HepG2 (cell line): ENCODE measurements at regions not wholly inside any gene's neighbourhood (a gene's known extent, or its start where the extent isn't known, plus 50 kb on each side); places are given as distances from the start of the nearest gene placed in this dataset.

Experiments used
- ATAC-seq: fragments of 200-7000 bp; cut with Tn5 transposase; 3 replicates; pipeline ENCODE4 v1.9.1; 2020; ENCODE audit warnings: mild to moderate bottlenecking, moderate library complexity
- BruUV-seq: library from RNA; stranded (reverse); fragments of 400-500 nt; replicated peaks from 2 replicates; lab custom pipeline; 2021; lab: Mats Ljungman, UMichigan
- CTCF ChIA-PET: fragments of 300-600 bp; formaldehyde crosslinking; extraction: SDS; loops from one replicate; lab custom pipeline; 2021; ENCODE audit warnings: low total read pairs, inconsistent platforms, low intra/inter-chr PET ratio; lab: Yijun Ruan, JAX
- POLR2A ChIA-PET: fragments of 350-600 bp; sonication (Branson Sonifier 250); formaldehyde crosslinking; loops from one replicate; lab custom pipeline; 2020; ENCODE audit warnings: antibody characterized with exemption, inconsistent platforms; lab: Yijun Ruan, JAX
- DNase-seq: peaks from one replicate; pipeline ENCODE4 v3.0.0-alpha.2; 2015; ENCODE audit warnings: low spot score
- FAIRE-seq: peaks from 3 replicates; lab custom pipeline; 2011; peaks lifted over from hg19 to GRCh38; lab: Jason Lieb, UNC
- H2AFZ ChIP-seq: one replicate; pipeline ENCODE4 v1.6.1; 2011; ENCODE audit warnings: low read length, inconsistent platforms
- H3K27ac ChIP-seq: fragments of 300-600 bp; 3 replicates; pipeline ENCODE4 v1.8.0; 2011; ENCODE audit warnings: mixed run types, mild to moderate bottlenecking, mixed read lengths, low read length, inconsistent platforms; ENCODE audit not compliant: insufficient read depth; ENCODE audit errors: extremely low read length
- H3K27me3 ChIP-seq, 2 experiments: fragments of 200-600 bp in 1 of 2; 2 replicates in 1 of 2; 3 replicates in 1 of 2; pipeline versions ENCODE4 v1.6.0 to v1.8.0; 2011; ENCODE audit warnings: low read length in 2 of 2, mild to moderate bottlenecking in 2 of 2, moderate library complexity in 2 of 2, inconsistent platforms in 1 of 2; ENCODE audit not compliant: insufficient read depth in 2 of 2, control insufficient read depth in 1 of 2
- H3K36me3 ChIP-seq, 2 experiments: fragments of 200-600 bp in 1 of 2; replicated peaks in 1 of 2; 2 replicates in 1 of 2; 3 replicates in 1 of 2; pipeline versions ENCODE4 v1.5.1 to v1.8.0; 2011; ENCODE audit warnings: low read length in 2 of 2, inconsistent platforms in 1 of 2; ENCODE audit not compliant: insufficient read depth in 2 of 2, control insufficient read depth in 1 of 2
- H3K4me1 ChIP-seq: 2 replicates; pipeline ENCODE4 v1.5.1; 2012; ENCODE audit warnings: low read length, inconsistent platforms; ENCODE audit not compliant: insufficient read depth
- H3K4me2 ChIP-seq: 2 replicates; pipeline ENCODE4 v1.6.0; 2011; ENCODE audit warnings: low read depth, low read length, inconsistent platforms
- H3K4me3 ChIP-seq, 3 experiments: fragments of 200-600 bp in 1 of 3; sonication (generic), shearing (Covaris generic) in 1 of 3; replicated peaks in 1 of 3; 2 replicates each; pipeline ENCODE4 v1.5.1; 2011 to 2016; ENCODE audit warnings: low read length in 3 of 3, inconsistent platforms in 2 of 3, low read depth in 2 of 3, mild to moderate bottlenecking in 2 of 3, control low read depth in 1 of 3, mixed read lengths in 1 of 3; ENCODE audit not compliant: insufficient read depth in 1 of 3
- H3K79me2 ChIP-seq: one replicate; pipeline ENCODE4 v1.6.1; 2011; ENCODE audit warnings: low read length, inconsistent platforms; ENCODE audit not compliant: insufficient read depth
- H3K9ac ChIP-seq: 2 replicates; pipeline ENCODE4 v1.6.0; 2011; ENCODE audit warnings: mild to moderate bottlenecking, low read depth, low read length, inconsistent platforms; ENCODE audit not compliant: insufficient read depth
- H3K9me3 ChIP-seq: 2 replicates; pipeline ENCODE4 v1.5.1; 2012; ENCODE audit warnings: mild to moderate bottlenecking, low read length
- H4K20me1 ChIP-seq: 2 replicates; pipeline ENCODE4 v1.6.0; 2011; ENCODE audit warnings: inconsistent platforms, mild to moderate bottlenecking, low read length, moderate library complexity; ENCODE audit not compliant: insufficient read depth
- ELF1 ChIP-seq: sonication (generic); formaldehyde crosslinking; IDR thresholded peaks from 2 replicates; pipeline ENCODE4 v1.4.0; 2020; ENCODE audit warnings: missing genetic modification reagents
- FOSL2 ChIP-seq: sonication (generic); formaldehyde crosslinking; IDR thresholded peaks from 2 replicates; pipeline ENCODE4 v1.4.0; 2020; ENCODE audit warnings: missing genetic modification reagents
- JUND ChIP-seq: sonication (generic); formaldehyde crosslinking; IDR thresholded peaks from 2 replicates; pipeline ENCODE4 v1.8.0; 2022; ENCODE audit warnings: mild to moderate bottlenecking, missing genetic modification reagents
- KDM4B ChIP-seq: sonication (generic); formaldehyde crosslinking; IDR thresholded peaks from 2 replicates; pipeline ENCODE4 v1.4.0; 2020; ENCODE audit warnings: missing genetic modification reagents
- KLF6 ChIP-seq: IDR thresholded peaks from 2 replicates; pipeline ENCODE4 v1.8.0; 2016; ENCODE audit warnings: missing biosample characterization, missing genetic modification reagents
- MTA3 ChIP-seq: sonication (generic); formaldehyde crosslinking; IDR thresholded peaks from 2 replicates; pipeline ENCODE4 v1.4.0; 2020; ENCODE audit warnings: missing genetic modification reagents
- NR1H2 ChIP-seq: sonication (generic); formaldehyde crosslinking; IDR thresholded peaks from 2 replicates; pipeline ENCODE4 v1.8.1; 2022; ENCODE audit warnings: low read depth, missing genetic modification reagents, borderline replicate concordance
- SP140L ChIP-seq: sonication (generic); formaldehyde crosslinking; IDR thresholded peaks from 2 replicates; pipeline ENCODE4 v1.4.0; 2020; ENCODE audit warnings: missing genetic modification reagents, borderline replicate concordance
- SPEN ChIP-seq: sonication (generic); formaldehyde crosslinking; IDR thresholded peaks from 2 replicates; pipeline ENCODE4 v1.5.1; 2020; ENCODE audit warnings: low read depth, mild to moderate bottlenecking, missing genetic modification reagents
- ZBTB21 ChIP-seq: sonication (generic); formaldehyde crosslinking; IDR thresholded peaks from 2 replicates; pipeline ENCODE4 v1.4.0; 2020; ENCODE audit warnings: missing genetic modification reagents
- ZIK1 ChIP-seq: sonication (generic); formaldehyde crosslinking; IDR thresholded peaks from 2 replicates; pipeline ENCODE4 v1.5.0; 2020; ENCODE audit warnings: mild to moderate bottlenecking, low read depth, missing genetic modification reagents, borderline replicate concordance
- ZNF3 ChIP-seq: IDR thresholded peaks from 2 replicates; pipeline ENCODE4 v1.7.0; 2017; ENCODE audit warnings: inconsistent platforms
- ZNF558 ChIP-seq: sonication (generic); formaldehyde crosslinking; IDR thresholded peaks from 2 replicates; pipeline ENCODE4 v1.9.0; 2022; ENCODE audit warnings: mild to moderate bottlenecking, missing genetic modification reagents, borderline replicate concordance
- ZNF746 ChIP-seq: sonication (generic); formaldehyde crosslinking; IDR thresholded peaks from 2 replicates; pipeline ENCODE4 v1.8.0; 2022; ENCODE audit warnings: mild to moderate bottlenecking, missing genetic modification reagents
- ZNF891 ChIP-seq: sonication (generic); formaldehyde crosslinking; IDR thresholded peaks from 2 replicates; pipeline ENCODE4 v1.5.0; 2020; ENCODE audit warnings: mild to moderate bottlenecking, missing genetic modification reagents
- WGBS: methylation state at CpG from one replicate; pipeline ENCODE4 v1.1.6; 2017; ENCODE audit warnings: low lambda C conversion rate; 5-methylcytosine and 5-hydroxymethylcytosine counted together
- in situ Hi-C: cut with HindIII; loops from 2 replicates; pipeline ENCODE4 v1.10.0; 2017; ENCODE audit warnings: low pct_unique_long_range_greater_than_20kb; ENCODE audit not compliant: extremely low pct_ligation_motif_present
- intact Hi-C: fragments of 100-400 bp; cut with micrococcal nuclease; formaldehyde crosslinking; loops from one replicate; pipeline ENCODE4 v1.10.0; 2022; ENCODE audit not compliant: unreplicated experiment
- TF ChIP-seq, protein P1 (sequence below): sonication (generic); formaldehyde crosslinking; IDR thresholded peaks from 2 replicates; pipeline ENCODE4 v1.4.0; 2020; ENCODE audit warnings: missing genetic modification reagents
- TF ChIP-seq, protein P2 (sequence below): IDR thresholded peaks from 2 replicates; pipeline ENCODE4 v1.6.1; 2016
- TF ChIP-seq, protein P3 (sequence below): sonication (generic); formaldehyde crosslinking; IDR thresholded peaks from 2 replicates; pipeline ENCODE4 v1.8.1; 2022; ENCODE audit warnings: mild to moderate bottlenecking, missing genetic modification reagents

DNA sequence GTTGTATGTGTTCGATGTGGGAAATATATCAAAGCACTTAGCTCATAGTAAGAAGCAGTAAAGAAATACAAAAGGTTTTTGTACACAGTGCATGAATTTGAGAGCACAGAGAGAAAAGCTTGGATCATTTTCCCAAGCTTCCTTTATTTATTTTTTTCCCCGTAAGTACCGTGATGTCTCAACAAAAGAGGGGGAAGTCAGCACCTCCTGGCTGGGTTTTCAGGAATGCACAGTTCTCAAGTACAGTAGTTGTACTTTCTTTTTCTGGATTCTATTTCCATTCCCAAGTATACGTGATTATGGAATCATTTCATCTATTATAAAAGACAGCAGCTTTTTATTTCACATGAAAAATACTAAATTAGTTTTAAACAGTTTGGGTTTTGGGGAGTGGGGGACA, 171.5 kb upstream of the EDNRA start:
- Histone ChIP-seq H3K4me1 (no peaks in the 10 kb centered on the region), H3K4me2 (no peak overlapping the region), H3K4me3 (no peak overlapping the region), H3K27me3 (no peaks in the 10 kb centered on the region), H3K36me3 (no peaks in the 10 kb centered on the region), H3K9ac (no peak overlapping the region), H4K20me1 (no peaks in the 10 kb centered on the region), H3K79me2 (no peaks in the 10 kb centered on the region), H3K27ac (no peak overlapping the region), H3K9me3 (no peaks in the 10 kb centered on the region), H2AFZ (no peak overlapping the region)
- ChIA-PET CTCF (no interaction called here), POLR2A (no interaction called here)
- DNase-seq (no peak), ATAC-seq (no peak), FAIRE-seq (no peak)
- no peak for TF ChIP-seq SP140L (CRISPR knock-in tag)
- TF ChIP-seq, protein P1, sequence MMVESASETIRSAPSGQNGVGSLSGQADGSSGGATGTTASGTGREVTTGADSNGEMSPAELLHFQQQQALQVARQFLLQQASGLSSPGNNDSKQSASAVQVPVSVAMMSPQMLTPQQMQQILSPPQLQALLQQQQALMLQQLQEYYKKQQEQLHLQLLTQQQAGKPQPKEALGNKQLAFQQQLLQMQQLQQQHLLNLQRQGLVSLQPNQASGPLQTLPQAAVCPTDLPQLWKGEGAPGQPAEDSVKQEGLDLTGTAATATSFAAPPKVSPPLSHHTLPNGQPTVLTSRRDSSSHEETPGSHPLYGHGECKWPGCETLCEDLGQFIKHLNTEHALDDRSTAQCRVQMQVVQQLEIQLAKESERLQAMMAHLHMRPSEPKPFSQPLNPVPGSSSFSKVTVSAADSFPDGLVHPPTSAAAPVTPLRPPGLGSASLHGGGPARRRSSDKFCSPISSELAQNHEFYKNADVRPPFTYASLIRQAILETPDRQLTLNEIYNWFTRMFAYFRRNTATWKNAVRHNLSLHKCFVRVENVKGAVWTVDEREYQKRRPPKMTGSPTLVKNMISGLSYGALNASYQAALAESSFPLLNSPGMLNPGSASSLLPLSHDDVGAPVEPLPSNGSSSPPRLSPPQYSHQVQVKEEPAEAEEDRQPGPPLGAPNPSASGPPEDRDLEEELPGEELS (CRISPR knock-in tag): no peak
- intact Hi-C loops (no loop called here), in situ Hi-C loops (no loop called here)
- no TSS peak for BruUV-seq
- 3% methylated on average over 4 of the region's 4 CpGs for WGBS

DNA sequence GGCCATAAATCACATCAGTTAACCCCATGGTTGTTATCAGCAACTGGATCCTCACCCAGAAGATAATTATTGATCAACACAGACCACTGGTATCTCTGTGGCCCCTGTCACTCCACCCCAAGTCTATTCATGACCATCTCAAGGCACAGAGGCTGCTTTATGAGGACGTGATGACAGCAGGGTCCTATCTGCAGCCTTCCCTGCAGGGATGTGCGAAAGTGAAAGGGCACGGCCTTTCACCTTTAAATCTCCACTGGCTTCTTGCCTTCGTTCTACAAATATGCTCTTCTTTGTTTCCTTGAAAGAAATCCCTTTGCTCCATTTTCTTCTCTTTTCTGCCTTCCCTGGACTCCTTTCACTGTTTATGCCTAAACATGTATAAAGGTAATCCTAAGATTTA, 170.6 kb upstream of the EDNRA start:
- no peak for FAIRE-seq
- H3K27ac ChIP-seq: no peak overlapping the region
- in situ Hi-C loops (no loop called here), intact Hi-C loops (no loop called here)
- no peak for DNase-seq
- POLR2A ChIA-PET: no interaction called here
- no TSS peak for BruUV-seq
- H3K4me1 ChIP-seq: no peaks in the 10 kb centered on the region
- no peak overlapping the region for H3K9ac ChIP-seq
- no peaks in the 10 kb centered on the region for H3K36me3 ChIP-seq
- no peak for ATAC-seq
- H2AFZ ChIP-seq: no peak overlapping the region
- WGBS: 1% methylated on average over 4 of the region's 4 CpGs
- H3K9me3 ChIP-seq: no peaks in the 10 kb centered on the region
- H3K27me3 ChIP-seq: no peaks in the 10 kb centered on the region
- H4K20me1 ChIP-seq: no peaks in the 10 kb centered on the region
- H3K4me2 ChIP-seq: no peak overlapping the region
- H3K79me2 ChIP-seq: no peaks in the 10 kb centered on the region
- CTCF ChIA-PET: no interaction called here
- no peak overlapping the region for H3K4me3 ChIP-seq
- no peak for TF ChIP-seq FOSL2
- TF ChIP-seq ZNF558 (CRISPR knock-in tag): no peak
- no peak for TF ChIP-seq ZNF3 (CRISPR knock-in tag)
- no peak for TF ChIP-seq ZNF746
- TF ChIP-seq KLF6: no peak
- TF ChIP-seq, protein P2, sequence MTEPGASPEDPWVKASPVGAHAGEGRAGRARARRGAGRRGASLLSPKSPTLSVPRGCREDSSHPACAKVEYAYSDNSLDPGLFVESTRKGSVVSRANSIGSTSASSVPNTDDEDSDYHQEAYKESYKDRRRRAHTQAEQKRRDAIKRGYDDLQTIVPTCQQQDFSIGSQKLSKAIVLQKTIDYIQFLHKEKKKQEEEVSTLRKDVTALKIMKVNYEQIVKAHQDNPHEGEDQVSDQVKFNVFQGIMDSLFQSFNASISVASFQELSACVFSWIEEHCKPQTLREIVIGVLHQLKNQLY (CRISPR knock-in tag): no peak
- TF ChIP-seq, protein P3, sequence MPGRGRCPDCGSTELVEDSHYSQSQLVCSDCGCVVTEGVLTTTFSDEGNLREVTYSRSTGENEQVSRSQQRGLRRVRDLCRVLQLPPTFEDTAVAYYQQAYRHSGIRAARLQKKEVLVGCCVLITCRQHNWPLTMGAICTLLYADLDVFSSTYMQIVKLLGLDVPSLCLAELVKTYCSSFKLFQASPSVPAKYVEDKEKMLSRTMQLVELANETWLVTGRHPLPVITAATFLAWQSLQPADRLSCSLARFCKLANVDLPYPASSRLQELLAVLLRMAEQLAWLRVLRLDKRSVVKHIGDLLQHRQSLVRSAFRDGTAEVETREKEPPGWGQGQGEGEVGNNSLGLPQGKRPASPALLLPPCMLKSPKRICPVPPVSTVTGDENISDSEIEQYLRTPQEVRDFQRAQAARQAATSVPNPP (CRISPR knock-in tag): no peak
- TF ChIP-seq ZBTB21 (CRISPR knock-in tag): no peak
- no peak for TF ChIP-seq ZNF891 (CRISPR knock-in tag)
- TF ChIP-seq JUND (CRISPR knock-in tag): no peak
- no peak for TF ChIP-seq KDM4B (CRISPR knock-in tag)
- no peak for TF ChIP-seq NR1H2
- TF ChIP-seq ZIK1 (CRISPR knock-in tag): no peak
- TF ChIP-seq MTA3 (CRISPR knock-in tag): no peak
- TF ChIP-seq ELF1 (CRISPR knock-in tag): no peak
- TF ChIP-seq SPEN (CRISPR knock-in tag): no peak
